ENCODE measurements at regions not wholly inside any gene's neighbourhood (a gene's known extent, or its start where the extent isn't known, plus 50 kb on each side); places are given as distances from the start of the nearest gene placed in this dataset.

- dilution Hi-C loops (cut with MboI; ENCODE audit: extremely low pct_ligation_motif_present, low sequenced_read_pairs): no loop called here
- Histone ChIP-seq H3K4me3 (ENCODE audit: control insufficient read depth in 2 of 3, extremely low read depth in 1 of 3, insufficient read depth in 2 of 3, low read depth in 1 of 3, low read length in 3 of 3) (no peak overlapping the region), H3K36me3 (ENCODE audit: control insufficient read depth in 2 of 2, extremely low read depth in 1 of 2, insufficient read depth in 2 of 2, low read length in 2 of 2) (no peaks in the 10 kb centered on the region), H3K9me1 (ENCODE audit: control insufficient read depth, extremely low read depth, insufficient read depth, low read length) (no peaks in the 10 kb centered on the region), H4K20me1 (ENCODE audit: control insufficient read depth, extremely low read depth, insufficient read depth, low read length) (no peaks in the 10 kb centered on the region), H3K9me3 (ENCODE audit: control insufficient read depth, low read depth, low read length) (no peaks in the 10 kb centered on the region), H3K27ac (ENCODE audit: control insufficient read depth, insufficient read depth, low read length) (no peak overlapping the region), H3K79me2 (ENCODE audit: control insufficient read depth, insufficient read depth, low read length) (no peaks in the 10 kb centered on the region), H3K9ac (ENCODE audit: control insufficient read depth, extremely low read depth, insufficient read depth, low read length) (no peak overlapping the region), H3K4me2 (ENCODE audit: control insufficient read depth, extremely low read depth, insufficient read depth, low read depth, low read length) (no peak overlapping the region), H3K27me3 (ENCODE audit: control insufficient read depth, extremely low read depth, insufficient read depth, low read length) (no peaks in the 10 kb centered on the region), H3K4me1 (ENCODE audit: control insufficient read depth, extremely low read depth, insufficient read depth, low read length) (no peaks in the 10 kb centered on the region), H2AFZ (ENCODE audit: control insufficient read depth, low read length) (no peak overlapping the region)
- FAIRE-seq (no peak), DNase-seq (ENCODE audit: low read depth, low spot score) (no peak)
- TF ChIP-seq CTCF (optimal IDR thresholded peaks at IDR 0.05 in 1 of 3, IDR thresholded peaks at IDR 0.05 in 1 of 3, conservative IDR thresholded peaks at IDR 0.05 in 1 of 3; ENCODE audit: extremely low read depth in 1 of 3, insufficient read depth in 2 of 3, low read length in 3 of 3): no peak
- TF ChIP-seq EZH2 (IDR thresholded peaks at IDR 0.05; ENCODE audit: low read length): no peak
Observed at GRCh38 chr12:72766517-72766916, 494.3 kb downstream of the TRHDE start.

GRCh38 chr12:72774023-72774422, 501.9 kb downstream of the TRHDE start:
- Histone ChIP-seq H3K27me3 (ENCODE audit: control insufficient read depth, extremely low read depth, insufficient read depth, low read length) (no peaks in the 10 kb centered on the region), H2AFZ (ENCODE audit: control insufficient read depth, low read length) (no peak overlapping the region), H3K36me3 (ENCODE audit: control insufficient read depth in 2 of 2, extremely low read depth in 1 of 2, insufficient read depth in 2 of 2, low read length in 2 of 2) (no peaks in the 10 kb centered on the region), H3K9ac (ENCODE audit: control insufficient read depth, extremely low read depth, insufficient read depth, low read length) (no peak overlapping the region), H3K79me2 (ENCODE audit: control insufficient read depth, insufficient read depth, low read length) (no peaks in the 10 kb centered on the region), H3K9me1 (ENCODE audit: control insufficient read depth, extremely low read depth, insufficient read depth, low read length) (no peaks in the 10 kb centered on the region), H3K27ac (ENCODE audit: control insufficient read depth, insufficient read depth, low read length) (no peak overlapping the region), H3K9me3 (ENCODE audit: control insufficient read depth, low read depth, low read length) (no peaks in the 10 kb centered on the region), H4K20me1 (ENCODE audit: control insufficient read depth, extremely low read depth, insufficient read depth, low read length) (no peaks in the 10 kb centered on the region), H3K4me3 (ENCODE audit: control insufficient read depth in 2 of 3, extremely low read depth in 1 of 3, insufficient read depth in 2 of 3, low read depth in 1 of 3, low read length in 3 of 3) (no peak overlapping the region), H3K4me1 (ENCODE audit: control insufficient read depth, extremely low read depth, insufficient read depth, low read length) (no peaks in the 10 kb centered on the region), H3K4me2 (ENCODE audit: control insufficient read depth, extremely low read depth, insufficient read depth, low read depth, low read length) (no peak overlapping the region)
- DNase-seq (ENCODE audit: low read depth, low spot score) (no peak), FAIRE-seq (no peak)
- dilution Hi-C loops (cut with MboI; ENCODE audit: extremely low pct_ligation_motif_present, low sequenced_read_pairs): no loop called here
- no peak for TF ChIP-seq CTCF (optimal IDR thresholded peaks at IDR 0.05 in 1 of 3, IDR thresholded peaks at IDR 0.05 in 1 of 3, conservative IDR thresholded peaks at IDR 0.05 in 1 of 3; ENCODE audit: extremely low read depth in 1 of 3, insufficient read depth in 2 of 3, low read length in 3 of 3)
- no peak for TF ChIP-seq EZH2 (IDR thresholded peaks at IDR 0.05; ENCODE audit: low read length)

All from keratinocyte (primary cell).